A172 (cell line): ENCODE measurements at regions not wholly inside any gene's neighbourhood (a gene's known extent, or its start where the extent isn't known, plus 50 kb on each side); places are given as distances from the start of the nearest gene placed in this dataset.
A peak's percentile ranks its signal among the peaks of the same experiment; 100 is the strongest.

ENCODE experiments used
- DNase-seq: peaks from one replicate; pipeline ENCODE4 v3.0.0-alpha.2; 2015; ENCODE audit warnings: low spot score

DNA sequence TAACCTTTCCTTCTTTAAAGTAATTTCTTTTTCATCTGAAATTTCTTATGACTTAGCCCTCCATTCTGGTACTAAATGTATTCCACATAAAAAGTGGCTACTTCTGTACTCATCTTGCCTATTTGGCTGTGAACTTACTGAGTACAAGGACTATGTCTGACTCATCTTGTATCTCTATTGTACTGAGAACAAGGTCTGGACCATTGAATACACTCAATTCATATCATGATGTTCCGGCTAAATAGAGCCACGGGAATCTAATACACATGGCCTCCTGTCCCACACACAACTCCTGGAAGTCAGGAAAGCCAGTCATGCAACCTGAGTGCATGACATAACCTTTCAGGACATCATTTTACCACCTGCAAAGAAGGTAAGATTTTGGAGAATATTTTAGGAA is 203.9 kb downstream of the PLK2 start:
- no peak for DNase-seq

DNA sequence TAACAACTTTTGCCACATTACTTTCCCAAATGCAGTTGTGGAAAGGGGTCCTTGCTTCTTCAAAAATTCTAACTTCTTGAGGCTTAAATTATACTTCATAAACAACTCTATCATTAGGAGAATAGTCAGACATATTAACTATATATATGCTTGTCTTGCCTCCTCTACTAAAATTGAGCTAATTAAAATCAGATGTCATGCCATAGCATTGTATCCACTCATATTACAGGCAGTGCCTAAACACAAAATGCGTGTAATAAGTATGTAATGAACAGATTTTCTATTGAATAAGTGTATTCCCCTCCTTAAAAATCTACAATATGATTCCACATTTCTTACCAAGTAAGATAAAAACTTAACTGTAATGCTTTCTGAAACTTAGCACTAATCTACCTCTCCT is 204.5 kb downstream of the PLK2 start:
- DNase-seq = no peak

GRCh38 chr5:58248221-58248620 is 211.7 kb downstream of the PLK2 start:
- DNase-seq = no peak

DNA sequence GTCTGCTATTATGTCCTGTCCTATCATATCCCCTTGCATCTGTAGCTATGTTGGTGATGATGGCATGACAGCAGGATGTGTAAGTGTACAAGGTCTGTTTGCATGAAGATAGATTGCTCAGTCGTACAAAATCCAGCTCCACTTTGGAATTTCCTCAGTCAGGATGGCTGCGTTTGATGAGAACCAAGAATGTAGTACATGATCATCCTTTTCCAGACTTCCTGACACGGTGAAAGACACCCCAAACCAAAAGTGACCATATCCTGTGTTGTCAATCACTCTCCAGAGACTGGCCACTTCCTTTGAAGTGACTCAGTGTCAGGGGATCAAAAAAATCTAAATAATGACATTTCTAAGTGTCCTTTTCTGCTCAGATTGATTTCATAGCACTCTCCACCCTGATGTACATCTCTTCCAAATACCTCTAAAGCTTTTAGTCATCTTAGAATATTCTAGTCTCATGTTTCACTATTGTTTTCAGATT is 213.4 kb downstream of the PLK2 start:
- peak; percentile 53 for DNase-seq

- no peak for DNase-seq
Observed at GRCh38 chr5:58245476-58245840, 214.4 kb downstream of the PLK2 start.

DNA sequence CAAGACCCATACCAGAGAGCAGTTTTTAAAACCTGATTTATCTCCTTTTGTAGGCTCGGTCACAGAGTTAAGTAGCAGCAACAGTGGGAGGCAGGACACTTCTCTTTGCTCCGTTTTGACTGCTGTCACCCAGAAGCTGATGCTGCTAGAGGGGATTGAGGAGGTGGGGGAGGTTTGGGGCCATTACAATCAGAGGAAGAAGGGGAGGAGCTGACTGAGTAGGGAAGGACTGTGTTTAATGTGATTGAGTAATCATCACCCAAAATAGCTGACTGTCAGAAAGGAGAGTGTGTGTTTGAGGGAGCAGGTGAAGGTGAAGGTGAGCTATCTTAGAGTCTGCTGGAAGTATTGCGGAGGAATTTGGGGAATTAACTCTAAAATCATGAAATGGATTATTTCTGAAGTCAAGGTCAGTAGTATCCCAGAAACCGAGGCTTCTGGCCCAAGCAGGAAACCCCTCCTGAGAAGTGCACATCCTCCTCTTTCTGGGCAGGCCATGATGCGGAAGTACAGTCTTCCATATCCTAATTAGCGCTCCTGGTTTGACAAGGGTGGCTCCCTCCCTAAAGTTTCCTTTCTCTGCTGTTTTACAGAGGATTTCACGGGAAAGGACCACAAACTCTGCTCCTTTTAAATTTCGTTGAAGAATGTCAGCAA is 214.9 kb downstream of the PLK2 start:
- no peak for DNase-seq

DNA sequence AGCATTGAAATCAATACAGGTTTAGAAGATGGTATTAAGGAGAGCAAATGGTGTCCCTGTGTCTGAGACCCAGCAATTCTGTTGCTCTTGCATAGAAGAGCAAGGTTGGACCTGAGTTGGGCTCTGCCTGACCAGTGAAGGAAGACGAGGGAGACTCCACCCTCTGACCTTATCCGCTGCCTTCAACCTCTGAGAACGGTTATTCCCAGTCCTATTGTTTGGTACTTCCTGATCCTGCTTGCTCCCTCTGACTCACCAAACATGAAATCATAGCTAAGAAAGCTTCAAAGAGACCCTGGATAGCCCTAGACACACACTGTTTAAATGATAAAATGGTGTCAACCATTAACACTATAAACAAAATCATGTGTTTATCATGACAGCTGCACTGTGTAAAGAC is 218.5 kb downstream of the PLK2 start:
- DNase-seq = peak; percentile 67

DNA sequence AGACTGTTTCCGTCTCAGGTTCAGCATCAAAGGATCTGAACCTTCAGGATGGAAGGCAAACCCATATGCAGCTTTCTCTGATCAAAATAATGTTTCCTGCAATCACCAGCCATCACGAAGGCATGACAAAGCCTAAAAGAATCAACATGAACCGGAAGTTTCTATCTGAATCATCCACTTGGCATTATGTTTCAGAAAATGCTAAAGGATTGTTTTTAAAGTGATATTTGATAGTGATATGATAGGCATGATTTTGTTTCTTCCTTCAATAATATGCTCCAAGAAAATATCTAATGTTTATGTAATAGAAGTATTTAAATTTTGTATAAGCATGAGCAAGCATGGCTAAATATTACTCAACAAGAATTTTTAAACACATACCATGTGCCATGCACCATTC is 219.6 kb downstream of the PLK2 start:
- peak; percentile 78 for DNase-seq

GRCh38 chr5:58239731-58240130 is 220.2 kb downstream of the PLK2 start:
- DNase-seq = peak; percentile 45

GRCh38 chr5:58239045-58239444 is 220.8 kb downstream of the PLK2 start:
- DNase-seq = no peak

GRCh38 chr5:58236498-58236897 is 223.4 kb downstream of the PLK2 start:
- DNase-seq = no peak

DNA sequence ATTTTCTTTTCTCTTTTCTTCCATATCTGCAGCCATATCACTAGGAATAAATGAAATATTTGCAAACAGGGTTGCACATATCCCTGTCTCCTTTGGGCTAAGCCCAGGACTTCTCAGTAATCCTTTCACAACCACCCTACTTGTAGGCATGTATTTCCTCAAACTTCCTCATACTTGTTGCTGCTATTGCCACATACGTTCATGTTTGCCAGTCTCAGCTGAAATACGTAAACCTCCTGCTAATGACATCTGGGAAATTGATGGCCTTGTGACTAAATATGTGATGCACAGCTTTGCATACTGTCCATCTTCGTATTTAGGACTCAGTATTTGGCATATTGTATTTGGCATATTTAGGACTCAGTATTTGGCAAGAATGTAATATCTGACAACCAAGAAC is 224.6 kb downstream of the PLK2 start:
- DNase-seq = no peak

GRCh38 chr5:58232130-58232529 is 227.8 kb downstream of the PLK2 start:
- DNase-seq = no peak

- no peak for DNase-seq
Observed at GRCh38 chr5:58231041-58231440, 228.8 kb downstream of the PLK2 start.

DNA sequence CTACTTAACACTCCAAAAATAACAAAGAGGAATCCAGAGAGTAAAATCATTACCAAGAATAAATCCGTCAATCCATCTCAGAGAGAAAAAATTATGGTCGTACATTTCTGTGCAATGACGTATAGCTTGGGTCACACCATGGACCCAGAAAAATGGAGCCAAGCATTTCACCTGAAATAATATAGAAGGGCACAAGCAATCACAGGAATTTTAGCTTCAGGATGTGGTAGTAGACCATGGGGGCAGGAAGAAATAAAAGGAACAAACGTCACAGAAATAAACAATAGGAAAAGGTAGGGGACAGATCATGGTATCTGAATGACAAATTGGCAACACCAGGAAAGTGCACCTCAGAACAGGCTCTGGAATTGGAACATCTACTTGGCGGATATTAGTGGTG is 231.0 kb downstream of the PLK2 start:
- no peak for DNase-seq

- DNase-seq = no peak
Observed at GRCh38 chr5:58227858-58228257, 232.0 kb downstream of the PLK2 start.

DNA sequence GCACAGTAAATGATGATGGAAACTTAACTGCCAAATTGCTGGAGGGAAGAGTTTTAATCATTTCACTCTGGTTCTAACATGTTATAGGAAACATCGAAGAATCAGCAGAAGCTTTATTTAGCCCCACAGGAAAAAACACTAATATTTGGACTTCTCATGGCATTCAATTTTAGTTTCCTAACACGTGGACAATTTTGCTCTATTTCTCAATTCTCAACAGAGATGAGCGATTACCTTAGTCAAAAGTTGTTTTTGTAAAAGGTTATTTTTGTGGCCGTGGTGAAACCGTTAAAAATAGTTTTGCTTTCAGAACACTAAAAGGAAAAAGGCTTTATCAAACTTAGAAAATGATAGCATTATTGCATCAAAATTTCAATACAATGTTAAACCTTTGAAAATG is 235.2 kb downstream of the PLK2 start:
- no peak for DNase-seq

DNA sequence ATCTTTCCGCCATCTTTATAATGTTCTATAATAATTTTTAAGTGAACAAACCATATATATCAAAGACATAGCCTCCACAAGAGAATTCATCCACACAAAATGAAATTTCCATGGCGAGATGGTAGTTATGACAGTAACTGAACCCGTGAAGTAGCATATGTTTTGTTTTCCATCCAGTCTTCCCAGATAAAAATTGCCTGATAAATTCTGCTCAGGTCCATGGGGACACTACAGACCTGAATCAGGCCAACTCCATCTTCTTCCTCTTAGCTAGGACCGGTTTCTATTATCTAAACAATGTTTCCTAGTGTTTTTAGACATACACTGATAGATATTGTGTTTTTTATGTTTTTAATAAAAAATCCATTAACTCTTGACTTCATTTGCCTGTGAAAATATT is 235.7 kb downstream of the PLK2 start:
- DNase-seq = no peak

- no peak for DNase-seq
Observed at GRCh38 chr5:58215364-58215763, 244.5 kb downstream of the PLK2 start.

DNA sequence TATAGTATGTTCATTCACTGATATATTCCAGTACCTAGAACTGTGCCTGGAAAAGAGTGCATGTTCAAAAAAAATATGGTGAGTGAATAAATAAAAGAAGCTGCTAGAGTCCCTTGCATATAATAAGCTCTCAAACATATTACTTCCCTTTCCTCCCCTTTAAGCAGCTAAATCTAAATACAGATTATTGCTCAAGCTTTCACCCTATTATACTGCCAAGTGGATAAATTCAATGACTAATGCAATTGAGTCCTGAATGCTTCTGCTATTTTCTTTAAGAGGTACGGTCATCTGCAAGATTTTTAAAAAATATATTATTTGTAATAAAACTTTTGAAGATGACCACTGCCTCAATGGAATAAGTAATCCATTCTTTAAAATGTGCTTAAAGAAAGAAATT is 248.4 kb downstream of the PLK2 start:
- no peak for DNase-seq

- DNase-seq = no peak
Observed at GRCh38 chr5:58208674-58209073, 251.2 kb downstream of the PLK2 start.

GRCh38 chr5:58207076-58207475 is 252.8 kb downstream of the PLK2 start:
- no peak for DNase-seq

- DNase-seq = no peak
Observed at GRCh38 chr5:58204966-58205365, 254.9 kb downstream of the PLK2 start.

GRCh38 chr5:58202941-58203444 is 256.9 kb downstream of the PLK2 start:
- DNase-seq = no peak
